ENCODE measurements at regions not wholly inside any gene's neighbourhood (a gene's known extent, or its start where the extent isn't known, plus 50 kb on each side); places are given as distances from the start of the nearest gene placed in this dataset.
"Not testable (repeated sequence)": the region's sequence is repeated elsewhere in the genome, so short reads cannot be mapped to it uniquely, and the experiment has no call there.

DNA sequence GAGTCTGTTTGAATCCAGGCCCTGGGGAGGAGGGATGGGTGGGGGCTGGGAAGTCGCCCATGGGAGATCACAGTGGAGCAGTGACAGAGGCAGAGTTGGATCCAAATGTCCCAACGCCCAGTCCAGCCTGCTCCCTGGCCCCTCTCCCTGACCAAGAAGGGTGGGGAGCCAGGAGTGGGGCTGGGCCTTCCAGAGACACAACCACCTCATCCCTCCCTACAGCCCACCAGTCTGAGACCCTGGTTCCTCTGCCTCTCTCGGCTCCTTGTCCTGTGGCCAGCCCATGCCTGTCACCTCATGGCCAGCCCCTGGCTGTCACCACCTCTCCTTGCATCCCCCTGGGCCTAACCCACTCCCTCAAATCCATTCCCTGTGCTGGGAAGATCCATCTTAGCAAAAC is 71.2 kb upstream of the PRR5 start:
- DNase-seq (ENCODE audit: low read depth in 2 of 2), result no peak

DNA sequence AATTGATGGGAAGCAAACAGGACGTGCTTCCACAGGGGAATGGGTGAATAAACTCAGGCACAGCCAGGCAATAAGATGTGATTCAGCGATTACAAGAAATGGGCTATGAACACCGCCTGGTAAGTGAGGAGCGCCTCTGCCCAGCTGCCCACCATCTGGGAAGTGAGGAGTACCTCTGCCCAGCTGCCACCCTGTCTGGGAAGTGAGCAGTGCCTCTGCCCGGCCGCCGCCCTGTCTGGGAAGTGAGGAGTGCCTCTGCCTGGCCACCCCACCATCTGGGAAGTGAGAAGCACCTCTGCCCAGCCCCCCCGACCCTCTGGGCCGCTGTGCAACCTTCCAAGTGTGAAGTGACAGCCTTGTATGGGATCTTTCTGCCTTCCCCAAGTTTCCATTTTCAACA is 73.2 kb upstream of the PRR5 start:
- DNase-seq (ENCODE audit: low read depth in 2 of 2), result no peak

DNA sequence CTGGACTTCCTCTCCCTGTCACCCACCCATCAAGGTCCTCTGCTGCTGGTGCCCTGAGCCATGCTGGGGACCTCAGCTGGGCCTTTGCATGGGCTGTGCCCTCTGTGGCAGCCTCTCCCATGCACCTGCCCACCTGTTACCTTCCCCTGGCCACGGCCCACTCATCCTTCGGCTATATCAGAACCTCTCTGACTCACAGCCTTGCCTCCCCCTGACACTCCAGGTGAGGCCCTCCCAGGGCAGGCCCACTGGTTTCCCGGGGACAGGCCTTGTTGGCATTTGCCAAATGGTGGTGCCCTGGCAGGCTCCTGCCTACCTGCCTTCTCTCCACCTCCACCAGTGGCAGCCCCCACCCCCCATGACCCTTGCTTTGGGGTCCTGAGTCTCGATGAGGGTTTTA is 73.7 kb upstream of the PRR5 start:
- DNase-seq (ENCODE audit: low read depth in 2 of 2), result no peak

DNA sequence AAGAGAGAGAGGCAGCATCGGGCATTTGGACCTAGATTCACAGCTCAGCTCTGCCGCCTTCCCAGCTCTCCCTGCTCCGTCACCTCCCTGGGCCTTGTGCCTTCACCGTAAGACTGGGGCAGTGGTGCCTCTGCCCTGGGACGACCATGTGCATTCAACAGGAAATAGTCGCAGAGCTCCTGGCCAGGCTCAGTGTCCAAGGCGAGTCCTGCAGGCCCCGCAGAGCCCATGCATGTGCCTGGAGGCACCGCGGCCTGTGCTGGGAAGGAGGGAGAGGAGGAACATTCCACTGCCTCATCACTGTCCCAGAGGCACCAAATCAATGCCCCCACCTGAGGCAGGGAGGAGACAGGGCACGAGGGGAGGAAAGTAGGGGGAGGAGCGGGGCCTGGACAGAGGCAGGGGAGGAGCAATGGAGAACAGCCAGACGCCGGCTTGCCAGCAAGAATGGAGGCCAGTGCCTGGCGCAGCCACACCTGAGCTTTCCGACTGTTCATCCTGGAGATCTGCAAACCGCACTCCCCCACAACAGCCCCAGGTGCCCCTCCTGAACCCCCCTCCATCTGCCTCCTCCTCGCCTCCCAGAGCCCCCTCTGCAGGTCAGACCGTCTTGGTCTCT is 74.4 kb upstream of the PRR5 start:
- DNase-seq (ENCODE audit: low read depth in 2 of 2), result no peak

DNA sequence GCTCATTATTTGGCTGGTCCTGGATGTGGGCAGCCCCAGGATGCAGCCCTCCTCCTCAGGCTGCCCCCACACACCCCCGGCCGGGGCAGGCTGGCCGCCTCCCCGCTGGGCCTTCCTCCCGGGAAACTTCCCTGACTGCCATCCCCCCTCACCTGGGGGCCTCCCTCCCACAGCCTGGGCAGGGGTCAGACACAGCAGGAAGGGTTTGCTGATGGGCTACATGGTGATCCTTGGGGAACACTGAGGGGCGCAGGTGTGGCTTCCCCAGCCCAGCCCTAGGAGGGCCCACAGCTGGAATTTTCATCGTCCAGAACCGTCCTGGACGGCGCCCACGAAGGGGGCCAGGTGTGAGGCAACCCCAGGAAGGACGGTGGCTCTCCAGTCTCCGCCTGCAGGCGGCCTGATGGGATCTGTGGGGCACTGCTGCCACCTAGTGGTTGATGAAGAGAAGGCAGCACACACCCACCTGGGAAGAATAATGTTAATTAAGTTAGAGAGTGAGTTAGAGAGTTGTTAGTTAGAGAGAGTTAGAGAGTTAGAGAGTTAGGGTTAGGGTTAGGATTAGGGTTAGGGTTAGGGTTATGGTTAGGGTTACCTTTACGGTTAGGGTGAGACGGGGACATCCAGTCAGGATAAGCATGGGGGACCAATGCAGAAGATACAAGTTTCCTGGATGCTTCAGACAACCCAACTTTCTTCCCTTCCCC is 75.9 kb upstream of the PRR5 start:
- DNase-seq (ENCODE audit: low read depth in 2 of 2), result peak; percentile 52

DNA sequence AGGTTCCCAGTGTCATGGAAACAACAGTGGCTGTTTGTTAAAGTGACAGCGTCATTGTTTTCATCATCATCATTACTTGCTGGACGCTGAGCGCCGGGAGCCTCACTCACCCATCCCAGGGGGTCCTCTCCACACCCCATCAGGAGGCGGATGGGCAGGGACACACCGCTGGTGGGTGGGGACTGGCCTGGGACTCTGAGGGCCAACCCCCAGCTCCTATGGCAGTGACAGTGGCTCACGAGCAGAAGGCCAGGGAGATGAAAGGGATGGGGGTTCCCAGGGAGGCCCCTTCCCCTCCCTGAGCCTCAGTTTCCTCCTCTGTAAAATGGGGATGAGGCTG is 76.6 kb upstream of the PRR5 start:
- DNase-seq (ENCODE audit: low read depth in 2 of 2), result no peak

DNA sequence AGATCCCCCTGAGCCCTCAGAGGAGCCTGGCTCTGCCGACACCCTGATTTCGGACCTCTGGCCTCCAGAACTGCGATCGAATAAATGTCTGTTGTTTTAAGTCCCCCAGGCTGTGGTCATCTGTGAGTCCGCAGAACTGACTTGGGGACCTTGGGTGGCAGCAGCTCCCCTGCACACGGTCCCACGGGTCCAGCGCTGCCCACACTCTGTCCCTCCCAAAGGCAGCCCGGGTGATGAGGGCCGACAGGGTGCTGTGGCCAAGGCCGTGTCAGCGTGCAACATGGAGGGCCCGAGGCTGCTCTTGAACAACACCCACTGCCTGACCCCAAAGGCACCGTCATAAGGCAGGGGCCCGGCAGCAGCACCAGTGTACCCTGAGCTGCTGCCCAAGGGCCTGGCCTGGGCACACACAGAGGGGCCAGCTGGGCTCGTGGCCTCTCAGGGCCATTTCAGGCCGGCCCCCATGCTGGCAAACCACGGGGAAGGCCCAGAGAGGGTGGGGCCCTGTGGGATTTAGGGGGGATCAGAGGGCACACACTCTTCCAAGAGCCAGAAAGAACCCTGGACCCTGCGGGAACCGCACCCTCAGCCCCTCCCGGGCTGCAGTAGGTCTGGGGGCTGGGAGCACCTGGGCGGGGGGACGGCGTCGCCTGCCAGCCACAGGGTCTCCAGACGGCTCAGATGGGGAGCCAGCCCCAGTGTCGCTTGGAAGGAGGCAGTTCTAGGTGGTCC is 77.1 kb upstream of the PRR5 start:
- DNase-seq (ENCODE audit: low read depth in 2 of 2), result no peak

DNA sequence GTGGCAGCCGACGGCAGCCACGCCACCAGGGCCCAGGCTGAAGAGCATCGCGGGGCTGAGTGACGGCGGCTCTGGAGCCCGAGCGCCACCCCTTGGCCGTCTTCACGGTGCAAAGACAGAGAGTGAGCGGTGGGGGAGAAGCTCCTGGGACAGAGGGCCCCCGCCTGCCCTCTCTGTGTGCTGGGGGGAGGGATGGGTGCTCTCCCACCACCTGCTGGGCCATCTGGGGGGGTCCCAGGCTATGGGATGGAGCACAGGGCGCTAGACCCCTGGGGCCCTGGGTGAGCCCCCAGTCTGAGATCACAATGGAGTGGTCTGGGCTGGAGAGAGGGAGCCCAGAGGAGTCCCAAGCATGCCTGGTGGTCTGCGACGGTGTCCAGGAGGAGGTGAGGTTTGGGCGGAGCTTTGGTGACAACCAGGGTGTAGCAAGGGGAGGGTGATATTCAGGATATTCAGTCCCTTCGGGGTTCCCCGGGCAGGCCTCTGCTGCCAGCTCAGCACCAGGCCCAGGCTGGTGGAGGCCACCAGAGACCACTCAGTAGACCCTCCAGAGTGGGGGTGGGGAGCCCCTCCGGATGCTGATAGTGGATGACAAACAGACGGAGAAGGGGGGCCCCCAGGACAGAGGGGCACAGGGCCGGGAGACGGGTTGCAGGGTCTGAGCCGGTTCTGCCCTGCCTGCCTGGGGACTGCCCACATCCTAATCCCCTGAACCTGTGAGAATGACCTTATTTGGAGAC is 78.1 kb upstream of the PRR5 start:
- no peak for DNase-seq (ENCODE audit: low read depth in 2 of 2)

DNA sequence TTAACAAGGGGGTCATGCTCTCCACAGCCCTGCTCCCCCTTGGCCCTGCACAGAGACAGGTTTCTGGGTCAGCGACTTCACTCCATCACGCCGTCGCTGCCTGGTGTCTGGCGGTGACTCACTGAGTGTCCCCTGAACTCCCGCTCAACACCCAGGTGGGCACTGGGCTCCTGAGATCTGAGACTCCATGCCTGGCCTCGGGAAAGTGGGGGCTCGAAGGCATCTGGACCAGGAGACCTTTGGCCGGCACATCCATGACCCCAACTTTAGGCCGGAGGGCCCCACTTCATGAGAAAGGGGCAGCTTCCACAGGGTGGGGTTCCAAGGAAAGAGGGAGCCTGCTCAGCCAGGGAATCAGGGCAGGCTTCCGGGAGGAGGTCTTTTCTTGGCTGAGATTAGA is 79.3 kb upstream of the PRR5 start:
- DNase-seq (ENCODE audit: low read depth in 2 of 2), result no peak

DNA sequence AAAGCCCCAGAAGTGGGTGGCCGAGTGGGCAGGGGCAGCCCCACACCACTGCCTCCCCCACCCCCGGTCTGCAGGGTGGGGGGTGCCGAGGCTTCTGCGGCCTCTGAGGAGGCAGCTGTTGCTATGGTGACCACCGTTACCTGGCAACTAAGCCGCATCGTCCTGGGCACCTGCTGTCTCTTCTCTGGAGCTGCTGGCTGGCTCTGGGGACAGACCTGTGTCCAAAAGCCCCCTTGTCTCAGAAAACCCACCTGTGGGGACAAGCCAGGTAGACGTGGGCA is 79.9 kb upstream of the PRR5 start:
- DNase-seq (ENCODE audit: low read depth in 2 of 2), result no peak

DNA sequence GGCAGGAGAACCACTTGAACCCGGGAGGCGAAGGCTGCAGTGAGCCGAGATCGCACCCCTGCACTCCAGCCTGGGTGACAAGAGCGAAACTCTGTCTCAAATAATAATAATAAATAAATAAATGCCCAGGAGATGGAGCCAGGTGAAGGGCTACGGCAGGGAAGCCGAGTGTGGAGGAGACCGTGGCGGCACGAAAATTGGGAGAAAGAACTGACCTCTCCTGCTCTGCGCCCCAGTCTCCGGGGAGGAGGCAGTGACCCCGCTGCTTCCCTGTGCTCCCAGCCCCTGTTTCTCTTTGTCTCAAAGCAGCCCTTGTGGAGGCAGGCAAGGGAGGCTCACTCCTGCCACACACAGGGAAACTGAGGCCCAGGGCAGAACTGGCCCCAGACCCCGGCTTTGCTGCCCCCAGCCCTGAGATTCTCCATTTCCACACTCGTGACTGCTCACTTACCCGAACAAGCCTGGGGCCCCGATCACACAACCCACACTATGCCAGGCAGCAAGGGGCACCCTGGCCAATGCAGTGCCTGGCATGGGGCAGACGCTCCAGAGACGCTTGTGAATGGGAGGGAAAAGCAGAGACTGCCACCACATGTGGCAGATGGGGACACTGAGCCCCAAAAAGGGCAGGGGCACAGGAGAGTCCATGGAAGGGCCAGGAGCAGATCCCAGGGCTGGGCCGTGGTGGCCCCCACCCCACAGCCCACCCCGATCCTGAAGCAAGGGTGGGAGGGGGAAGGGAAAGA is 80.4 kb upstream of the PRR5 start:
- no peak for DNase-seq (ENCODE audit: low read depth in 2 of 2)

DNA sequence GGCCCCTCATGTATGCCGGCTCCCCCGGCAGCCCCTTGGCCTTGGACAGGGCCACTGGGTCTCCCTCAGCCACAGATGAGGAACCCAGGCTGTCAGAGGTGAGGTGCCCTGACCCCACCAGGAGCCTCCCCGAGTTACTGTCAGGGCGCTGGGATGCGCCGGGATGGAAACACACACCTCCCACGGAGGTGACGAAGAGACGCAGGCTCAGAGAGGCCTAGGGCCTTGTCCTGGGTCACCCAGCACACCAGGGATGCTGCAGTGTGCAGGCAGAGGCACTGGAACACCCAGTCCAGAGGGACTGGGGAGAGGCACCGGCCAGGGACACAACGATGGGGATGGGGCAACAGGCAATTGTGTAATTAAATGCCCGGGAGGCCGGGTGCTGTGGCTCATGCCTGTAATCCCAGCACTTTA is 81.2 kb upstream of the PRR5 start:
- no peak for DNase-seq (ENCODE audit: low read depth in 2 of 2)

DNA sequence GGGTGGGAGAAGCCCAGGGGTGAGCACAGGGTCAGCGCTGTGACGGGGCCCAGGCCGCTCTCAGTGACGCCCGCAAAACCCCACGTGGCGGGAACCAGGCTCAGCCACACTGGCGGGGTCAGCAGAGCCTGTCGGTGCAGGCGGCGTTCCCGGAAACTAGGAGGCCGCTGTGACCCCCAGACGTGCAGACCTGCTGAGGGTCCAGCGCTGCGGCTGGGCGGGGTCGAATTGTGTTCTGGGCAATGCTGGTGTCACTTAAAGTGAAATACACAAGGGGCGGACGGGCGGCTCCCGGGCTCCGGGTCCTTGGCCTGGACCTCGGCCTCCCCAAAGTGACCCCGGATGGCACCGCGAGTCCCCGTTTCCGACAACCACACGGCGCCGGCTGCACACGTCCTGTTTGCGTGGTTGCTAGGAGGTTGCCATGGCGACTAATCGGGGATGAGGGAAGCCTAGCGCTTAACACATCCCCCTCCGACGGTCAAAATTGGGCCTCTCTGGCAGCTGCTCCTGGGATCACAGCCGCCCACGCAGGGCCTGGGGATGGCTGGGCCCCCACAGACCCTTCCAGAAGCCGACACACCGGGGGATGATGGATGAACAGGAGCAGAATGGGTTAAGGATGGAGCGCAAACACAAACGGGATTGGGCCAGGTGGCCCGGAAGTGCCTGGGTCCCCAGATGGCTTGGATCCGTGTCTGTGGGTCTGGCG is 81.7 kb upstream of the PRR5 start:
- DNase-seq (ENCODE audit: low read depth in 2 of 2), result peak; percentile 20 to 59

DNA sequence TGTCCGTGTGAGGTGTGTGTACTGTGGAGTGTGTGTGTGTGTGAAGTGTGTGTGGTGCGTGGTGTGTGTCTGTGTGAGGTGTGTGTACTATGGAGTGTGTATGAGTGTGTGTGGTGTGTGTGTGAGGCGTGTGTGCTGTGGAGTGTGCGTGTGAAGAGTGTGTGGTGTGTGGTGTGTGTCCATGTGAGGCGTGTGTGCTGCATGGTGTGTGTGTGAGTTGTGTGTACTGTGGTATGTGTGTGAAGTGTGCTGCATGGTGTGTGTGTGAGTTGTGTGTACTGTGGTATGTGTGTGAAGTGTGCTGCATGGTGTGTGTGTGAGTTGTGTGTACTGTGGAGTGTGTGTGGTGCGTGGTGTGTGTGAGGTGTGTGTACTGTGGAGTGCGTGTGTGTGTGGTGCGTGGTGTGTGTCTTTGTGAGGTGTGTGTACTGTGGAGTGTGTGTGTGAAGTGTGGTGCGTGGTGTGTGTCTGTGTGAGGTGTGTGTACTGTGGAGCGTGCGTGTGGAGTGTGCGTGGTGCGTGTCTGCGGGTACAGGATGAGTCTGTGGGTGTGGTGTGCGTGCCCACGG is 82.4 kb upstream of the PRR5 start:
- DNase-seq (ENCODE audit: low read depth in 2 of 2), result not testable (repeated sequence)

DNA sequence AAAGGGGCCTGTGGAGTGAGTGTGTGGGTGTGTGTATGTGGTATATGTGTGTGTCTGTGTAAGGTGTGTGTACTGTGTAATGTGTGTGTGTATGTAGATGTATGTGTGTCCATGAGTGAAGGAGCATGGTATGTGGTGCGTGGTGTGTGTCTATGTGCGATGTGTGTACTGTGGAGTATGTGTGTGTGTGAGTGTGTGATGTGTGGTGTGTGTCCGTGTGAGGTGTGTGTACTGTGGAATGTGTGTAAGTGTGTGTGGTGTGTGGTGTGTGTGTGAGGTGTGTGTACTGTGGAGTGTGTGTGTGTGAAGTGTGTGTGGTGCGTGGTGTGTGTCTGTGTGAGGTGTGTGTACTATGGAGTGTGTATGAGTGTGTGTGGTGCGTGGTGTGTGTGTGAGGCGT is 83.1 kb upstream of the PRR5 start:
- not testable (repeated sequence) for DNase-seq (ENCODE audit: low read depth in 2 of 2)

DNA sequence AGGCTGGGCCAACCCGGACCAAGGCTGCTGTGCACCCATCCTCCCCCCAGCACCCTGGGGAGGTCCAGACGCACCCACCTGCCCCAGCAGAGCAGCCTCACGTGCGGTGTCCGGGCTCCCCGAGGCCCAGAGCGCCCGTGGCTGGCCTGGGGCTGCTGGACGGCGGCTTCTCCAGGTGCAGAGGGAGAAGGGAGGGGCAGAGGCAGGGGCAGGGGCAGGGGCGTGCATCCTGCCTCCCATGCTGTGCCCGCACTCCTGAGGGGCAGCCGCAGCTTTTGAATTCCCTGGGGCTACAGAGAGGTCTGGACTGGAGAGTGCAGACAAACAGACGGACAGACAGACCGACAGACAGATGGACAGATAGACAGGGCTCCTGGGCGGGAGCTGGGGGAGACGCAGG is 83.6 kb upstream of the PRR5 start:
- no peak for DNase-seq (ENCODE audit: low read depth in 2 of 2)

DNA sequence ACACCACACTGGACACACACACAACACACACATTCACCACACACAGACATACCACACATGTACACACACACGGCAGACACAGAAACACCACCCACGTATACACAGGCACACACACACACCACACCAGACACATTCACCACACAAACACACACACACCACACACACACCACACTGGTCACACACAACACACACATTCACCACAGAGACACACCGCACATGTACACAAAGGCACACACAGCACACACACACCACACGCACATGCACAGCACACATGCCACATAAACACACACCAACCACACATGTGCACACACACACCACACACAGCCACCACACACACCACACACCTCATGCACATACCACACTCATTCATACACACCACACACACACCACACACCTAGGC is 84.2 kb upstream of the PRR5 start:
- DNase-seq (ENCODE audit: low read depth in 2 of 2), result no peak

DNA sequence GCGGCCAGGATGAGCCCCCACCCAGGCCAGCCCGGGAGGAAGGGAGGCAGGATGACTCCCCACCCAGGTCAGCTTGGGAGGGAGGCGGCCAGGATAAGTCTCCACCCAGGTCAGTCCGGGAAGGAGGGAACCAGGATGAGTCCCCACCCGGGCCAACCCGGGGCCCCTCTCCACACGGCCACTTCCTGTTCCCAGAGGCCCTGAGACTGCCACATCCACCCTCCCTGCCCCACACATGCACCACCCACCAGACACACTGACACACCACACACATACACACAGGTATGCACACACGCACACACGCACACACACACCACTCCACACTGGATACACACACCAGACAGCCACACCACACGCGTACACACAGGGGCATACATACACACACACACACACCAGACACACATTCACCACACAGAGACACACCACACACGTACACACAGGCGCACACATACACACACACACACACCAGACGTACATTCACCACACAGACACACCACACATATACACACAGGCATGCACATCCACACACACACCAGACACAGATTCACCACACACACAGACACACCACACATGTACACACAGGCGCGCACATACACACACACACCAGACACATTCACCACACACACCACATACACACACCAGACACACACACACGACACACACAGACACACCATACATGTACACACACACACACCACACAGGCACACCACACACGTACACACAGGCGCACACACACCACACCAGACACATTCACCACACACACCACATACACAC is 84.9 kb upstream of the PRR5 start:
- DNase-seq (ENCODE audit: low read depth in 2 of 2), result no peak

DNA sequence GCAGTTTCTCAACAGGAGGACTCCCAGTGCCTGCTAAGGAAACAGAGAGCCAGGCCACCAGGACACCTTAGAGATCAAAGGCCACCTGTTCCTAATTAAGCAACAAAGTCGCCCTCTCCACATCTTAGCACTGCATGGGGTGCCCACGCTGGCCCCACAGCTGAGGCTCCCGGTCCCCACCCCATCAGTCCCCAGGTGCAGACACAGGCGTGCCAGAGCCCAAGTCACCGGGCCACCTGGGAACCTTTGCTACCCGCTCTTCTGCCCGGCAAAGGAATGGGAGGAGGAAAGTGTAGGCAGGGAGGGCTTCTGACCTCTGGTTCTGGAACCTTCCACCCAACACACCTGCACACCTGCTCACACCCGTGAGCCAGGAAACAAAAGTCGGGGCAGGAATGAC is 85.5 kb upstream of the PRR5 start:
- DNase-seq (ENCODE audit: low read depth in 2 of 2), result no peak

DNA sequence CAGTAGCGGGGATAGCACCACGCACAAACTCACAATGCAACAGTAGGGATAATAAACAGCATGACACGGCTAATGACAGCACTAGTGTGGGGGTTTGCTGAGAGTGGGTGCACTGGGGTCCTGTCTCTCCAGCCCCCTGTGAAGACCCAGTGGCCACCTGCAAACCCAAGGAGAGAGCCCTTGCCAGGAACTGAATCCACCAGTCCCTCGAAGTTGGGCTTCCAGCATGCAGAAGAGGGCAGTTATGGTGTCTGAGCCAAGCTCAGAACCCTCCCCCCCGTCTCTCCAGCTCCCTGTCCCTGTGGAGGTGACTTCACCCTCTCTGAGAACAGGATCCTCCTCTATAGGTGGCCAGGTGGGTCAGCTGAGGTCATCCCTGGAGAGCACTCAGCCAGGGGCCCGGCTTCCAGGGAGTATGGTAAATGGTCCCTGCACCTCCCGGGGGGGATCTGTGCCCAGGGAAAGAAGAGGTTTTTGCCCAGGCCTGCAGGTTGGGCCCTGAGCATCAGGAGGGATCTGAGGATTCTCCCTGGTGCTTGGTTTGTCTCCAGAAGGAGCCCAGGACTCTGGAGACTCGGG is 86.3 kb upstream of the PRR5 start:
- DNase-seq (ENCODE audit: low read depth in 2 of 2), result no peak

Data from stimulated activated CD4-positive, alpha-beta T cell treated with anti-CD3 and anti-CD28 coated beads, Interleukin-1b, Interleukin-23, amount 100 ng/mL, for 1 hour (primary cell).